ENCODE measurements at regions not wholly inside any gene's neighbourhood (a gene's known extent, or its start where the extent isn't known, plus 50 kb on each side); places are given as distances from the start of the nearest gene placed in this dataset.

- TF ChIP-seq POLR2AphosphoS5 (IDR thresholded peaks at IDR 0.05; ENCODE audit: borderline replicate concordance, low read depth, low read length) (no peak), EZH2 (IDR thresholded peaks at IDR 0.05) (no peak)
Measured at GRCh38 chr1:102336602-102337001, 339.9 kb upstream of the OLFM3 start.

Data from SK-N-MC (cell line).